ENCODE measurements at regions not wholly inside any gene's neighbourhood (a gene's known extent, or its start where the extent isn't known, plus 50 kb on each side); places are given as distances from the start of the nearest gene placed in this dataset.

- Histone ChIP-seq H3K4me3 (ENCODE audit: low read depth in 1 of 2, low read length in 2 of 2) (no peak overlapping the region), H3K27ac (ENCODE audit: low read depth in 2 of 2, low read length in 1 of 2) (no peak overlapping the region), H3K36me3 (ENCODE audit: control insufficient read depth in 2 of 2, insufficient read depth in 2 of 2, low read length in 1 of 2) (no peaks in the 10 kb centered on the region), H3K27me3 (ENCODE audit: control insufficient read depth in 1 of 2, insufficient read depth in 2 of 2, low read length in 2 of 2) (no peaks in the 10 kb centered on the region), H3K9me3 (ENCODE audit: control insufficient read depth in 2 of 2, insufficient read depth in 1 of 2, low read depth in 1 of 2, low read length in 1 of 2) (no peaks in the 10 kb centered on the region), H3K4me1 (ENCODE audit: control insufficient read depth in 2 of 2, insufficient read depth in 2 of 2, low read length in 1 of 2) (no peaks in the 10 kb centered on the region)
- 77 to 83% methylated on average over 5 of the region's 5 CpGs for WGBS, 2 donors
These were observed 100.8 kb downstream of the TNFAIP3 start for GRCh38 chr6:137967689-137968454.

DNA sequence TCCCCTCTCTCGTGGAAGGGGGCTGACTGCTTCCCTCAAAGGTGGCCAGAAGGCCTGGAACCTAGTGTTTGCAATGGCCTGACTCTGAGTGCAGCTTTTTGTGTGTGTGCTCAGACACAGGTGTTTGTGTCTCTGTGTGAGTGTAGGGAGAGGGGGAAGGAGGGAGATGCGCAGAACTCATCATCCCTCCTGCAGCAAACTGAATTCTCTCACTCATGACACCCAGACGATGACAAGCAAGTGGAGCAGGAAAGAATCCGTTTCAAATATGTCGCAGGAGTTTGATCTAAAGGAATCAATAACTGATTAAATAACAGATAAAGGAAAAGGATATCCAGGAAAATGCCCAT, 101.4 kb downstream of the TNFAIP3 start:
- Histone ChIP-seq H3K36me3 (ENCODE audit: control insufficient read depth in 2 of 2, insufficient read depth in 2 of 2, low read length in 1 of 2) (no peaks in the 10 kb centered on the region), H3K4me1 (ENCODE audit: control insufficient read depth in 2 of 2, insufficient read depth in 2 of 2, low read length in 1 of 2) (no peaks in the 10 kb centered on the region), H3K27me3 (ENCODE audit: control insufficient read depth in 1 of 2, insufficient read depth in 2 of 2, low read length in 2 of 2) (no peaks in the 10 kb centered on the region), H3K27ac (ENCODE audit: low read depth in 2 of 2, low read length in 1 of 2) (no peak overlapping the region), H3K4me3 (ENCODE audit: low read depth in 1 of 2, low read length in 2 of 2) (no peak overlapping the region), H3K9me3 (ENCODE audit: control insufficient read depth in 2 of 2, insufficient read depth in 1 of 2, low read depth in 1 of 2, low read length in 1 of 2) (no peaks in the 10 kb centered on the region)
- WGBS, 2 donors: 88 to 90% methylated on average over 5 of the region's 5 CpGs

- Histone ChIP-seq H3K27me3 (ENCODE audit: control insufficient read depth in 1 of 2, insufficient read depth in 2 of 2, low read length in 2 of 2) (no peaks in the 10 kb centered on the region), H3K4me1 (ENCODE audit: control insufficient read depth in 2 of 2, insufficient read depth in 2 of 2, low read length in 1 of 2) (no peaks in the 10 kb centered on the region), H3K9me3 (ENCODE audit: control insufficient read depth in 2 of 2, insufficient read depth in 1 of 2, low read depth in 1 of 2, low read length in 1 of 2) (no peaks in the 10 kb centered on the region), H3K27ac (ENCODE audit: low read depth in 2 of 2, low read length in 1 of 2) (no peak overlapping the region), H3K4me3 (ENCODE audit: low read depth in 1 of 2, low read length in 2 of 2) (no peak overlapping the region), H3K36me3 (ENCODE audit: control insufficient read depth in 2 of 2, insufficient read depth in 2 of 2, low read length in 1 of 2) (no peaks in the 10 kb centered on the region)
- 51 to 65% methylated on average over 1 of the region's 1 CpG for WGBS, 2 donors
These were observed 101.8 kb downstream of the TNFAIP3 start for GRCh38 chr6:137968901-137969300.

- no peaks in the 10 kb centered on the region for H3K9me3 ChIP-seq (ENCODE audit: control insufficient read depth in 2 of 2, insufficient read depth in 1 of 2, low read depth in 1 of 2, low read length in 1 of 2)
- no peaks in the 10 kb centered on the region for H3K27me3 ChIP-seq (ENCODE audit: control insufficient read depth in 1 of 2, insufficient read depth in 2 of 2, low read length in 2 of 2)
- H3K4me1 ChIP-seq (ENCODE audit: control insufficient read depth in 2 of 2, insufficient read depth in 2 of 2, low read length in 1 of 2): no peaks in the 10 kb centered on the region
- no peaks in the 10 kb centered on the region for H3K36me3 ChIP-seq (ENCODE audit: control insufficient read depth in 2 of 2, insufficient read depth in 2 of 2, low read length in 1 of 2)
- no peak overlapping the region for H3K4me3 ChIP-seq (ENCODE audit: low read depth in 1 of 2, low read length in 2 of 2)
- no peak overlapping the region for H3K27ac ChIP-seq (ENCODE audit: low read depth in 2 of 2, low read length in 1 of 2)
These were observed 102.8 kb downstream of the TNFAIP3 start for GRCh38 chr6:137969874-137970273.

DNA sequence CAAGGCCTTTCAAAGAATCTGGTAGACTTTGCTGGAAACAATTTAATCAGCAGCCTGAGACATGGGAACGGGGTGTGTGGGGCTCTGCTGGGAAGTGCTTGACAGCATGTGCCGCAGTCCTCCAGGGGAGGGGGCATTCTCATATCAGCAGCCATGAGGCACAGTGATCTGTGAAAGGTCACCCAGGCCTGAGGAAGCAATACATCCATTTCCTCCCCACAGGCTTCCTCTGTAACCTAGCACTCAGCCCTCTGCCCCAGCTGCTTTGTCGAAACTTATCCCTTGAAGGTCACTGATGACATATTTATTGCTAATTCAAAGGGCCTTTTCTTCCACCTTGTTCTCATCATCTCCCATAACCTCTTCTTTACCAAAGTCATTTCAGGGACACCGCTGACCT, 103.3 kb downstream of the TNFAIP3 start:
- H3K27ac ChIP-seq (ENCODE audit: low read depth in 2 of 2, low read length in 1 of 2): no peak overlapping the region
- no peaks in the 10 kb centered on the region for H3K4me1 ChIP-seq (ENCODE audit: control insufficient read depth in 2 of 2, insufficient read depth in 2 of 2, low read length in 1 of 2)
- H3K27me3 ChIP-seq (ENCODE audit: control insufficient read depth in 1 of 2, insufficient read depth in 2 of 2, low read length in 2 of 2): no peaks in the 10 kb centered on the region
- WGBS, 2 donors: 78% methylated on average over 4 of the region's 4 CpGs
- H3K36me3 ChIP-seq (ENCODE audit: control insufficient read depth in 2 of 2, insufficient read depth in 2 of 2, low read length in 1 of 2): no peaks in the 10 kb centered on the region
- no peak overlapping the region for H3K4me3 ChIP-seq (ENCODE audit: low read depth in 1 of 2, low read length in 2 of 2)
- H3K9me3 ChIP-seq (ENCODE audit: control insufficient read depth in 2 of 2, insufficient read depth in 1 of 2, low read depth in 1 of 2, low read length in 1 of 2): no peaks in the 10 kb centered on the region

DNA sequence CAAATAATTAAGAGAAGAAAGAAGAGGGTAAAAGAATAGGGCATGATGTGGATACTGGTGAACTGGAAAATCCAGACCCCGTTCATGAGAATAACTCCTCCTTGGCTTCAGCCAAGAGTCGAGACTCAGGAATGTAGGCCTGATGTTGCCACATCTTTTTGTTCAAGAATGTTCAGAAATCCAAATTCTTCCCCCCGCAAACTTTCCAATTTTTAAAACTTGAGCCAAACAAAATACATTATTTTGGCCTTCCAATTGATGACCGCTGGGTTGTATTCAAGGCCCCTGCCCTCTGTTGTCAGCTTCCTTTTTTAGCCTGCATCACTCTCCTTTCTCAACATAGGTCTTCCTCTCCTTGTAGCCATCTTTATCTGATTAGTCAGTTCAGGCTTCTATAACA, 106.1 kb downstream of the TNFAIP3 start:
- Histone ChIP-seq H3K27ac (ENCODE audit: low read depth in 2 of 2, low read length in 1 of 2) (no peak overlapping the region), H3K4me1 (ENCODE audit: control insufficient read depth in 2 of 2, insufficient read depth in 2 of 2, low read length in 1 of 2) (no peaks in the 10 kb centered on the region), H3K27me3 (ENCODE audit: control insufficient read depth in 1 of 2, insufficient read depth in 2 of 2, low read length in 2 of 2) (no peaks in the 10 kb centered on the region), H3K36me3 (ENCODE audit: control insufficient read depth in 2 of 2, insufficient read depth in 2 of 2, low read length in 1 of 2) (no peaks in the 10 kb centered on the region), H3K4me3 (ENCODE audit: low read depth in 1 of 2, low read length in 2 of 2) (no peak overlapping the region), H3K9me3 (ENCODE audit: control insufficient read depth in 2 of 2, insufficient read depth in 1 of 2, low read depth in 1 of 2, low read length in 1 of 2) (no peaks in the 10 kb centered on the region)
- WGBS, 2 donors: 79 to 86% methylated on average over 4 of the region's 4 CpGs

DNA sequence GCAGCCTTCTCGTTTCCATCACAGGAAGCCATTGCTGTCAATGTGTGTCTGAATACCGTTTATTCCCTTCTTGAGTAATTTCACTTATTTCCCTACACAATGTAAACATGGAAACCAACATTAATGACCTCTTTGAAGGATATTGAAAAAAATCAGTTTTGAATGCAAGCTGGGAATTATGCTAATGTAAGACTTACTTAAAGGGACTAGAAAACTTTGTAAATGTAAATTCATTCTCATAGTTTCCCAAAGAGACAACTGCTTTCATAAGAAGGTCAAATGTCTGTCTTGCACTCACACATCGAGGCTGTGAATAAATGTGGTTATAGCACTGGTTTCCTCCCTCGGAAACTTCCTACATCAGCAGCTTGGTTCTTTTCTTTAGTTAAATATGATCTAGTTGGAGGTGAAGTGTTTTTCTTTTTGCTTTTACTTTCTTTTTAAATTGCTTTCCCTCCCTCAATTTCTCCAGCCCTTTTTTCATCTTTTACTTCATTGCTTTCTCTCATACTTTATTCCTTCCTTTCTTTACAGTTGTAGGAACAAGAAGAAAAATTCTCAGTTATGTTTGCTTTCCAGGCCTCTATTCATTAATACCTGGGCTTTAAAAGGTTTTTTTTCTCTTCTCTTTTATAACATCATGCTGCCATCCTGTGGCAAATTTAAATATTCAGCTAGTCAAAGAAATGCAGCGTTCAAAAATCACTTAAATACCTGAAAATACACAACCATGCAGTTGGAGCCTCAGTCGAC, 108.3 kb downstream of the TNFAIP3 start:
- Histone ChIP-seq H3K36me3 (ENCODE audit: control insufficient read depth in 2 of 2, insufficient read depth in 2 of 2, low read length in 1 of 2) (no peaks in the 10 kb centered on the region), H3K4me1 (ENCODE audit: control insufficient read depth in 2 of 2, insufficient read depth in 2 of 2, low read length in 1 of 2) (no peaks in the 10 kb centered on the region), H3K27me3 (ENCODE audit: control insufficient read depth in 1 of 2, insufficient read depth in 2 of 2, low read length in 2 of 2) (no peaks in the 10 kb centered on the region), H3K4me3 (ENCODE audit: low read depth in 1 of 2, low read length in 2 of 2) (no peak overlapping the region), H3K9me3 (ENCODE audit: control insufficient read depth in 2 of 2, insufficient read depth in 1 of 2, low read depth in 1 of 2, low read length in 1 of 2) (no peaks in the 10 kb centered on the region), H3K27ac (ENCODE audit: low read depth in 2 of 2, low read length in 1 of 2) (peak overlapping the region in 1 of 2 donors; percentile 21)
- WGBS, 2 donors: 39 to 41% methylated on average over 6 of the region's 6 CpGs

DNA sequence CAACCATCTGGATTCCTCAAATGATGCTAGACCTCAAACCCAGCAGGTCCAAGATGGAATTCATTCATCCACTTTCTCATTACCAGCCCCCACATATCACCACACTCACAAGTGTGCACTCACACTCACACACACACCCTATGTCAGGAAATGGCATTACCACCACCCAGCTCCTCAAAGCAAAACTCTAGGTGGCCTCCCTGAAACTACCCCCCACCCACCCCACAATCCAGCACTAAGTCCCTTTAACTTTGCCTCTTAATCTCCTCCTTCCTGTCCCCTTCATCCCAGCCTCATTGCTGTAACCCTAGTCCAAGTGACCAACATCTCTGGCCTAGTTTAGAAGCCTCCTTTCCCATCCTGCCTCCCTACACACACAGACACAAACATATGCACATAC, 109.4 kb downstream of the TNFAIP3 start:
- Histone ChIP-seq H3K36me3 (ENCODE audit: control insufficient read depth in 2 of 2, insufficient read depth in 2 of 2, low read length in 1 of 2) (no peaks in the 10 kb centered on the region), H3K27me3 (ENCODE audit: control insufficient read depth in 1 of 2, insufficient read depth in 2 of 2, low read length in 2 of 2) (no peaks in the 10 kb centered on the region), H3K4me1 (ENCODE audit: control insufficient read depth in 2 of 2, insufficient read depth in 2 of 2, low read length in 1 of 2) (no peaks in the 10 kb centered on the region), H3K4me3 (ENCODE audit: low read depth in 1 of 2, low read length in 2 of 2) (no peak overlapping the region), H3K27ac (ENCODE audit: low read depth in 2 of 2, low read length in 1 of 2) (peak overlapping the region in 1 of 2 donors; percentile 33), H3K9me3 (ENCODE audit: control insufficient read depth in 2 of 2, insufficient read depth in 1 of 2, low read depth in 1 of 2, low read length in 1 of 2) (no peaks in the 10 kb centered on the region)

- whole genome bisulfite sequencing, 2 donors: 79 to 83% methylated on average over 6 of the region's 6 CpGs
- H3K4me1 ChIP-seq (ENCODE audit: control insufficient read depth in 2 of 2, insufficient read depth in 2 of 2, low read length in 1 of 2): no peaks in the 10 kb centered on the region
- H3K27ac ChIP-seq (ENCODE audit: low read depth in 2 of 2, low read length in 1 of 2): no peak overlapping the region
These were observed 110.1 kb downstream of the TNFAIP3 start for GRCh38 chr6:137977206-137977605.

DNA sequence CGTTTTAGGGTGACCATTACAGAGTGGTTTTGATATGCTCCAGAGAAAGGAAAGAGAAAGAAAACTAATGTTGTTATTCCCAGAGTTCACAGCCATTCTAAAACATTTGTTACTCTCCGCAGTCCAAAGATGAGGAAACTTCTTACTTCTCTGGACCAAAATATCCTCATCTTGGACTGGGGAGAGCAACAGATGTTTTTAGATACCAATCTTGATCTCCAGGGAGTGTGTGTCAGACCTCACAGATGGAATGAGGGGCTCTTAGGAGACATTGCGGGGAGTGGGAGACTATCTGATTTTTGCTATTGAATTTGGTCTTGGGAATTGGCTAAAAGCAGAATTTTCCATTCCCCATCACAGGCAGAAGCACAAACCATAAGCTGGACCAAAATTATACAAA, 110.8 kb downstream of the TNFAIP3 start:
- Histone ChIP-seq H3K4me1 (ENCODE audit: control insufficient read depth in 2 of 2, insufficient read depth in 2 of 2, low read length in 1 of 2) (no peaks in the 10 kb centered on the region), H3K27ac (ENCODE audit: low read depth in 2 of 2, low read length in 1 of 2) (no peak overlapping the region), H3K36me3 (ENCODE audit: control insufficient read depth in 2 of 2, insufficient read depth in 2 of 2, low read length in 1 of 2) (no peaks in the 10 kb centered on the region), H3K27me3 (ENCODE audit: control insufficient read depth in 1 of 2, insufficient read depth in 2 of 2, low read length in 2 of 2) (no peaks in the 10 kb centered on the region), H3K4me3 (ENCODE audit: low read depth in 1 of 2, low read length in 2 of 2) (no peak overlapping the region), H3K9me3 (ENCODE audit: control insufficient read depth in 2 of 2, insufficient read depth in 1 of 2, low read depth in 1 of 2, low read length in 1 of 2) (no peaks in the 10 kb centered on the region)
- WGBS, 2 donors: 61% methylated on average over 3 of the region's 3 CpGs

More at GRCh38 chr6:137977206-137977605, 110.1 kb downstream of the TNFAIP3 start:
- Histone ChIP-seq H3K9me3 (ENCODE audit: control insufficient read depth in 2 of 2, insufficient read depth in 1 of 2, low read depth in 1 of 2, low read length in 1 of 2) (no peaks in the 10 kb centered on the region), H3K4me3 (ENCODE audit: low read depth in 1 of 2, low read length in 2 of 2) (no peak overlapping the region), H3K27me3 (ENCODE audit: control insufficient read depth in 1 of 2, insufficient read depth in 2 of 2, low read length in 2 of 2) (no peaks in the 10 kb centered on the region), H3K36me3 (ENCODE audit: control insufficient read depth in 2 of 2, insufficient read depth in 2 of 2, low read length in 1 of 2) (no peaks in the 10 kb centered on the region)
